KMS-11 (cell line): ENCODE measurements at regions not wholly inside any gene's neighbourhood (a gene's known extent, or its start where the extent isn't known, plus 50 kb on each side); places are given as distances from the start of the nearest gene placed in this dataset.

Experiments used
- H2AFZ ChIP-seq: fragments of 200-600 bp; sonication (generic); 2 replicates; pipeline ENCODE4 v1.6.1; 2016; ENCODE audit warnings: antibody characterized with exemption, mixed run types, low read depth
- H3K27ac ChIP-seq: fragments of 200-600 bp; sonication (generic); 2 replicates; pipeline ENCODE4 v1.6.1; 2016; ENCODE audit warnings: mild to moderate bottlenecking, mixed run types
- H3K27me3 ChIP-seq: fragments of 200-600 bp; sonication (generic); 2 replicates; pipeline ENCODE4 v1.6.1; 2017; ENCODE audit warnings: mild to moderate bottlenecking, low read depth, mixed run types, moderate library complexity; ENCODE audit not compliant: insufficient read depth
- H3K36me3 ChIP-seq: fragments of 200-600 bp; sonication (generic); 2 replicates; pipeline ENCODE4 v1.6.1; 2017; ENCODE audit warnings: mild to moderate bottlenecking, mixed run types; ENCODE audit not compliant: insufficient read depth
- H3K4me1 ChIP-seq: fragments of 200-600 bp; sonication (generic); 2 replicates; pipeline ENCODE4 v1.6.1; 2016; ENCODE audit warnings: mild to moderate bottlenecking, low read depth, mixed run types; ENCODE audit not compliant: poor library complexity, severe bottlenecking
- H3K4me2 ChIP-seq: fragments of 200-600 bp; sonication (generic); 2 replicates; pipeline ENCODE4 v1.7.0; 2016; ENCODE audit warnings: mild to moderate bottlenecking, mixed run types
- H3K4me3 ChIP-seq: fragments of 200-600 bp; sonication (generic); IDR thresholded peaks from 2 replicates; pipeline ENCODE4 v1.6.1; 2017; ENCODE audit warnings: low read depth, low read length, mixed read lengths; ENCODE audit not compliant: insufficient read depth
- H3K79me2 ChIP-seq: fragments of 200-600 bp; sonication (generic); 2 replicates; pipeline ENCODE4 v1.6.1; 2016; ENCODE audit warnings: low read depth, mixed run types; ENCODE audit not compliant: insufficient read depth
- H3K9ac ChIP-seq: fragments of 200-600 bp; sonication (generic); 2 replicates; pipeline ENCODE4 v1.6.1; 2016; ENCODE audit warnings: mild to moderate bottlenecking, mixed run types
- H4K20me1 ChIP-seq: fragments of 200-600 bp; sonication (generic); 2 replicates; pipeline ENCODE4 v1.6.1; 2016; ENCODE audit warnings: mild to moderate bottlenecking, mixed run types; ENCODE audit not compliant: insufficient read depth
- TF ChIP-seq, protein P1 (sequence below): fragments of 200-600 bp; sonication (generic); conservative IDR thresholded peaks from 2 replicates; pipeline ENCODE4 v1.6.1; 2017; ENCODE audit warnings: low read depth, mild to moderate bottlenecking, antibody characterized with exemption, low read length, moderate library complexity, mixed read lengths

DNA sequence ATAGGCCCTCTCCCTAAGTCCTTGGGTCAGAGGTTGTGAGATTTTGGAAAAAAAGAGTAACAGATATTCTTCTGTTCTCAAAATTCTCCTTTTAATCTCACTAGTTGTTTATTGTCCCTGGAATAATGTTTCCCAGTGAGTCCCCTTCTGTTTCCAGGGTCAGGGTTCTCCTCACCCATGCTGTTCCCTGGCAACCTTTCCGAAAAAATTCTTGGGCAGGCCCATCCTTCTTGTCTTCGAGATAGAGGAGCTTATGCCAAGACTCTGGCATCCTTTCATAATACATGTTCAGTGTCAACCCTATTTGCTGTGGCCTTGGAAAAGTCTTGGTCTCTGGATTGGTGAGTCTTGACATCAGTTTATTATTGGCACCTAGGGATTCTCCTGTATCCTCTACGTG, 212.4 kb upstream of the FAR2 start:
- TF ChIP-seq, protein P1, sequence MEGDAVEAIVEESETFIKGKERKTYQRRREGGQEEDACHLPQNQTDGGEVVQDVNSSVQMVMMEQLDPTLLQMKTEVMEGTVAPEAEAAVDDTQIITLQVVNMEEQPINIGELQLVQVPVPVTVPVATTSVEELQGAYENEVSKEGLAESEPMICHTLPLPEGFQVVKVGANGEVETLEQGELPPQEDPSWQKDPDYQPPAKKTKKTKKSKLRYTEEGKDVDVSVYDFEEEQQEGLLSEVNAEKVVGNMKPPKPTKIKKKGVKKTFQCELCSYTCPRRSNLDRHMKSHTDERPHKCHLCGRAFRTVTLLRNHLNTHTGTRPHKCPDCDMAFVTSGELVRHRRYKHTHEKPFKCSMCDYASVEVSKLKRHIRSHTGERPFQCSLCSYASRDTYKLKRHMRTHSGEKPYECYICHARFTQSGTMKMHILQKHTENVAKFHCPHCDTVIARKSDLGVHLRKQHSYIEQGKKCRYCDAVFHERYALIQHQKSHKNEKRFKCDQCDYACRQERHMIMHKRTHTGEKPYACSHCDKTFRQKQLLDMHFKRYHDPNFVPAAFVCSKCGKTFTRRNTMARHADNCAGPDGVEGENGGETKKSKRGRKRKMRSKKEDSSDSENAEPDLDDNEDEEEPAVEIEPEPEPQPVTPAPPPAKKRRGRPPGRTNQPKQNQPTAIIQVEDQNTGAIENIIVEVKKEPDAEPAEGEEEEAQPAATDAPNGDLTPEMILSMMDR, result no peak
- no peaks in the 10 kb centered on the region for H3K27me3 ChIP-seq
- no peaks in the 10 kb centered on the region for H4K20me1 ChIP-seq
- H3K4me1 ChIP-seq, result no peaks in the 10 kb centered on the region
- H3K9ac ChIP-seq, result no peak overlapping the region
- no peak overlapping the region for H3K4me2 ChIP-seq
- no peak overlapping the region for H2AFZ ChIP-seq
- H3K36me3 ChIP-seq, result no peaks in the 10 kb centered on the region
- H3K79me2 ChIP-seq, result no peaks in the 10 kb centered on the region
- no peak overlapping the region for H3K4me3 ChIP-seq
- H3K27ac ChIP-seq, result no peak overlapping the region

DNA sequence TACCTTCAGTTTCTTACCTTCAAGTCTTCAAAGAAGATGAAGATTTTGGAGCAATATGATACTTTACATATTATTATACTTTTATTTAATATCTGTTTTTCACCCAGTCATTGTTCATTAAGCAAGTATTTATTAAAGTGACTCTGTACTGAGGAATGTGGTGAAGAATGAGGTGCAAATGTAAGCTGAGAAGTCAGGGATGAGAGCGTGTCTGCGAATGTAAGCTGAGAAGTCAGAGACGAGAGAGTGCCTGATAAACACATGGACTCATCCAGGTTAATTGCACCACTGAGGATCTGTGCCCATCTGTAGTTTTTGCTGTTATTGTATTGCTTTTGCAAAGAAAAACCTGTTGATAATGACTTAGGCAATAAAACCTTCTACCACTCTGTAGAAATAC, 211.9 kb upstream of the FAR2 start:
- Histone ChIP-seq H3K36me3 (no peaks in the 10 kb centered on the region), H3K79me2 (no peaks in the 10 kb centered on the region), H3K27me3 (no peaks in the 10 kb centered on the region), H3K4me1 (no peaks in the 10 kb centered on the region), H3K4me3 (no peak overlapping the region), H4K20me1 (no peaks in the 10 kb centered on the region), H3K9ac (no peak overlapping the region), H3K27ac (no peak overlapping the region), H3K4me2 (no peak overlapping the region), H2AFZ (no peak overlapping the region)
- TF ChIP-seq, protein P1, result no peak

- Histone ChIP-seq H4K20me1 (no peaks in the 10 kb centered on the region), H3K27ac (no peak overlapping the region), H3K36me3 (no peaks in the 10 kb centered on the region), H3K4me2 (no peak overlapping the region), H3K9ac (no peak overlapping the region), H3K27me3 (no peaks in the 10 kb centered on the region), H2AFZ (no peak overlapping the region), H3K79me2 (no peaks in the 10 kb centered on the region), H3K4me3 (no peak overlapping the region), H3K4me1 (no peaks in the 10 kb centered on the region)
- TF ChIP-seq, protein P1, result no peak
These were observed 211.0 kb upstream of the FAR2 start for GRCh38 chr12:28938056-28938455.

GRCh38 chr12:28938581-28939235, 210.4 kb upstream of the FAR2 start:
- Histone ChIP-seq H3K36me3 (no peaks in the 10 kb centered on the region), H3K27me3 (no peaks in the 10 kb centered on the region), H3K4me3 (no peak overlapping the region), H3K27ac (no peak overlapping the region), H3K79me2 (no peaks in the 10 kb centered on the region), H2AFZ (no peak overlapping the region), H3K9ac (no peak overlapping the region), H3K4me2 (no peak overlapping the region), H3K4me1 (no peaks in the 10 kb centered on the region), H4K20me1 (no peaks in the 10 kb centered on the region)
- TF ChIP-seq, protein P1, result no peak
